Motor neuron (in vitro differentiated cells): ENCODE measurements at regions not wholly inside any gene's neighbourhood (a gene's known extent, or its start where the extent isn't known, plus 50 kb on each side); places are given as distances from the start of the nearest gene placed in this dataset.
"Not testable (repeated sequence)": the region's sequence is repeated elsewhere in the genome, so short reads cannot be mapped to it uniquely, and the experiment has no call there.

Source experiments
- ATAC-seq, 8 experiments: fragments of 200-7000 bp; cut with Tn5 transposase; replicated peaks in 6 of 8; 2 replicates each; pipeline ENCODE4 v1.8.0; 2021; ENCODE audit warnings: mild to moderate bottlenecking in 8 of 8, moderate library complexity in 8 of 8
- H3K27ac ChIP-seq, 2 donors: fragments of 250-450 bp; sonication (Bioruptor Pico); 2 replicates each; pipeline ENCODE4 v1.9.0; 2021; ENCODE audit warnings: antibody characterized with exemption in 2 of 2, mild to moderate bottlenecking in 2 of 2, moderate library complexity in 1 of 2
- H3K4me1 ChIP-seq, 2 donors: fragments of 250-450 bp; sonication (Bioruptor Pico); replicated peaks in 1 of 2; 2 replicates each; pipeline ENCODE4 v1.6.1; 2021; ENCODE audit warnings: antibody characterized with exemption in 2 of 2, mild to moderate bottlenecking in 2 of 2, moderate library complexity in 1 of 2
- H3K4me3 ChIP-seq, 5 donors: fragments of 250-450 bp; sonication (Bioruptor Pico); 2 replicates each; pipeline ENCODE4 v1.9.0; 2021; ENCODE audit warnings: antibody characterized with exemption in 5 of 5, mild to moderate bottlenecking in 5 of 5, moderate library complexity in 4 of 5
- WGBS, 10 experiments: fragments of 450-650 bp; shearing (Covaris generic); methylation state at CpG; one replicate each; pipeline ENCODE4 v1.0.0; 2022; 5-methylcytosine and 5-hydroxymethylcytosine counted together
- in situ Hi-C, 9 experiments: fragments of 400-800 bp; cut with MboI; loops; one replicate each; pipeline ENCODE4 v1.15.0; 2021; ENCODE audit warnings: low sequenced_read_pairs in 9 of 9, low pct_unique_long_range_greater_than_20kb in 2 of 9; ENCODE audit not compliant: unreplicated experiment in 9 of 9

- no peak for ATAC-seq
- in situ Hi-C loops = no loop called here
- 0 to 44% (median 14%) methylated on average over 1 to 2 of the region's 2 CpGs for WGBS, 10 experiments
- Histone ChIP-seq H3K27ac (no peak overlapping the region), H3K4me1 (no peaks in the 10 kb centered on the region), H3K4me3 (no peak overlapping the region)
Observed at GRCh38 chr18:29726646-29727045, 1315.9 kb downstream of the DSC3 start.

- ATAC-seq, in situ Hi-C loops, H3K4me1 ChIP-seq, H3K4me3 ChIP-seq, H3K27ac ChIP-seq: not testable (repeated sequence)
- no CpG with 5 or more reads among the region's 21 CpGs for WGBS, 10 experiments
Observed at GRCh38 chr18:29723486-29723885, 1319.1 kb downstream of the DSC3 start.

- in situ Hi-C loops = not testable (repeated sequence)
Observed at GRCh38 chr18:29715960-29716359, 1326.6 kb downstream of the DSC3 start.

GRCh38 chr18:29712785-29713184 is 1329.8 kb downstream of the DSC3 start:
- WGBS, 10 experiments = 17 to 94% (median 88%) methylated on average over 1 to 5 of the region's 5 CpGs; no CpG with 5 or more reads in 3 of the 10 experiments
- Histone ChIP-seq H3K4me1 (no peaks in the 10 kb centered on the region), H3K4me3 (no peak overlapping the region), H3K27ac (no peak overlapping the region)
- ATAC-seq = no peak
- in situ Hi-C loops = no loop called here

More at GRCh38 chr18:29715960-29716359, 1326.6 kb downstream of the DSC3 start:
- not testable (repeated sequence) for H3K27ac ChIP-seq, ATAC-seq, H3K4me3 ChIP-seq, H3K4me1 ChIP-seq
- 60 to 100% (median 96%) methylated on average over 1 to 8 of the region's 8 CpGs for WGBS, 10 experiments

- Histone ChIP-seq H3K4me1 (no peaks in the 10 kb centered on the region), H3K4me3 (no peak overlapping the region), H3K27ac (no peak overlapping the region)
- WGBS, 10 experiments = 29 to 92% (median 56%) methylated on average over 1 to 7 of the region's 8 CpGs; no CpG with 5 or more reads in 1 of the 10 experiments
- in situ Hi-C loops = no loop called here
- ATAC-seq = no peak
Observed at GRCh38 chr18:29711932-29712331, 1330.6 kb downstream of the DSC3 start.

- in situ Hi-C loops = no loop called here
- no peaks in the 10 kb centered on the region for H3K4me1 ChIP-seq
- ATAC-seq = no peak
- H3K4me3 ChIP-seq = no peak overlapping the region
- H3K27ac ChIP-seq = no peak overlapping the region
- 71 to 100% (median 100%) methylated on average over 1 of the region's 1 CpG; no CpG with 5 or more reads in 4 of the 10 experiments for WGBS, 10 experiments
Observed at GRCh38 chr18:29693334-29693733, 1349.2 kb downstream of the DSC3 start.

- ATAC-seq = no peak
- Histone ChIP-seq H3K4me1 (no peaks in the 10 kb centered on the region), H3K4me3 (no peak overlapping the region), H3K27ac (no peak overlapping the region)
- in situ Hi-C loops = no loop called here
- 0 to 100% (median 52%) methylated on average over 1 to 4 of the region's 4 CpGs for WGBS, 10 experiments
Observed at GRCh38 chr18:29681578-29681977, 1361.0 kb downstream of the DSC3 start.

- Histone ChIP-seq H3K4me3 (no peak overlapping the region), H3K27ac (no peak overlapping the region), H3K4me1 (no peaks in the 10 kb centered on the region)
- in situ Hi-C loops = no loop called here
- 0 to 71% (median 42%) methylated on average over 1 to 4 of the region's 4 CpGs for WGBS, 10 experiments
- peak in 3 of 8 experiments; percentile 69 to 95 (median 79) for ATAC-seq
Observed at GRCh38 chr18:29664278-29665036, 1378.1 kb downstream of the DSC3 start.

GRCh38 chr18:29661924-29662323 is 1380.6 kb downstream of the DSC3 start:
- H3K27ac ChIP-seq = no peak overlapping the region
- no peaks in the 10 kb centered on the region for H3K4me1 ChIP-seq
- ATAC-seq = no peak
- in situ Hi-C loops = no loop called here
- no peak overlapping the region for H3K4me3 ChIP-seq
- 44 to 100% (median 87%) methylated on average over 1 to 3 of the region's 3 CpGs; no CpG with 5 or more reads in 1 of the 10 experiments for WGBS, 10 experiments

- WGBS, 10 experiments = 78 to 100% (median 100%) methylated on average over 1 of the region's 1 CpG; no CpG with 5 or more reads in 1 of the 10 experiments
- in situ Hi-C loops = no loop called here
- no peaks in the 10 kb centered on the region for H3K4me1 ChIP-seq
- ATAC-seq = no peak
- no peak overlapping the region for H3K4me3 ChIP-seq
- H3K27ac ChIP-seq = no peak overlapping the region
Observed at GRCh38 chr18:29660777-29661176, 1381.8 kb downstream of the DSC3 start.

GRCh38 chr18:29653671-29654215 is 1388.8 kb downstream of the DSC3 start:
- H3K27ac ChIP-seq = no peak overlapping the region
- WGBS, 10 experiments = 12 to 100% (median 82%) methylated on average over 1 to 2 of the region's 2 CpGs

GRCh38 chr18:29652797-29653196 is 1389.7 kb downstream of the DSC3 start:
- no peak for ATAC-seq
- in situ Hi-C loops = no loop called here
- Histone ChIP-seq H3K4me1 (peaks cover 0 to 5% of the 10 kb centered on the region in 2 donors), H3K27ac (no peak overlapping the region), H3K4me3 (no peak overlapping the region)
- WGBS, 10 experiments = 80 to 100% (median 92%) methylated on average over 1 of the region's 2 CpGs; no CpG with 5 or more reads in 6 of the 10 experiments

More at GRCh38 chr18:29653671-29654215, 1388.8 kb downstream of the DSC3 start:
- Histone ChIP-seq H3K4me1 (peaks cover 0 to 5% of the 10 kb centered on the region in 2 donors), H3K4me3 (no peak overlapping the region)
- ATAC-seq = no peak
- in situ Hi-C loops = no loop called here

GRCh38 chr18:29651122-29651680 is 1391.3 kb downstream of the DSC3 start:
- no peak overlapping the region for H3K27ac ChIP-seq
- no peak for ATAC-seq
- no peak overlapping the region for H3K4me3 ChIP-seq
- peaks cover 0 to 5% of the 10 kb centered on the region in 2 donors for H3K4me1 ChIP-seq
- WGBS, 10 experiments = 61 to 100% (median 85%) methylated on average over 2 to 3 of the region's 3 CpGs; no CpG with 5 or more reads in 4 of the 10 experiments
- in situ Hi-C loops = no loop called here
